ENCODE measurements at regions not wholly inside any gene's neighbourhood (a gene's known extent, or its start where the extent isn't known, plus 50 kb on each side); places are given as distances from the start of the nearest gene placed in this dataset.

DNA sequence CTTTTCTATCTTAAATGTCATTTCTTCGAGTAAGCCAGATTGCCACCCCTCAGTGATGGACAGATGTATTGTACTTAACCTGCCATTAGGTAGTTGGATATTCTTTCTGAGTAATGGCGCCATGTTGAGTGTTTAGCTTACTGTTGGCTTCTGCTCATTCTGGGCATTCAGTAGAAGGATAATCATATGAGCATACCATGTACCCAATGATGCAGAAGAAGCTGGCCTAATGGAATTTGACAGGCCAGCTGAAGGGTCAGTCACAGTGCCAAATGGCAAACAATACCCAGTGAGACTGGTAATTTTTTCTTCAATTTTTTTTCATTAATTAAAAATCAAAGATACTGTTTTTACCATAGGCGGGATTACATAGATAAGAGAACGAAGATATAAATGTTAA, 1010.8 kb upstream of the EYS start:
- no peaks in the 10 kb centered on the region for H3K36me3 ChIP-seq (replicated peaks)
- in situ Hi-C loops (cut with HindIII; ENCODE audit: low pct_ligation_motif_present, low sequenced_read_pairs), result no loop called here
- no peak for DNase-seq
- no peak overlapping the region for H3K4me3 ChIP-seq (ENCODE audit: low read depth, low read length)
- no peaks in the 10 kb centered on the region for H3K27me3 ChIP-seq (replicated peaks)
- H3K27ac ChIP-seq, result no peak overlapping the region
- TF ChIP-seq, protein P1, sequence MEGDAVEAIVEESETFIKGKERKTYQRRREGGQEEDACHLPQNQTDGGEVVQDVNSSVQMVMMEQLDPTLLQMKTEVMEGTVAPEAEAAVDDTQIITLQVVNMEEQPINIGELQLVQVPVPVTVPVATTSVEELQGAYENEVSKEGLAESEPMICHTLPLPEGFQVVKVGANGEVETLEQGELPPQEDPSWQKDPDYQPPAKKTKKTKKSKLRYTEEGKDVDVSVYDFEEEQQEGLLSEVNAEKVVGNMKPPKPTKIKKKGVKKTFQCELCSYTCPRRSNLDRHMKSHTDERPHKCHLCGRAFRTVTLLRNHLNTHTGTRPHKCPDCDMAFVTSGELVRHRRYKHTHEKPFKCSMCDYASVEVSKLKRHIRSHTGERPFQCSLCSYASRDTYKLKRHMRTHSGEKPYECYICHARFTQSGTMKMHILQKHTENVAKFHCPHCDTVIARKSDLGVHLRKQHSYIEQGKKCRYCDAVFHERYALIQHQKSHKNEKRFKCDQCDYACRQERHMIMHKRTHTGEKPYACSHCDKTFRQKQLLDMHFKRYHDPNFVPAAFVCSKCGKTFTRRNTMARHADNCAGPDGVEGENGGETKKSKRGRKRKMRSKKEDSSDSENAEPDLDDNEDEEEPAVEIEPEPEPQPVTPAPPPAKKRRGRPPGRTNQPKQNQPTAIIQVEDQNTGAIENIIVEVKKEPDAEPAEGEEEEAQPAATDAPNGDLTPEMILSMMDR (IDR thresholded peaks at IDR 0.05; ENCODE audit: low read depth, low read length, missing control alignments), result no peak

DNA sequence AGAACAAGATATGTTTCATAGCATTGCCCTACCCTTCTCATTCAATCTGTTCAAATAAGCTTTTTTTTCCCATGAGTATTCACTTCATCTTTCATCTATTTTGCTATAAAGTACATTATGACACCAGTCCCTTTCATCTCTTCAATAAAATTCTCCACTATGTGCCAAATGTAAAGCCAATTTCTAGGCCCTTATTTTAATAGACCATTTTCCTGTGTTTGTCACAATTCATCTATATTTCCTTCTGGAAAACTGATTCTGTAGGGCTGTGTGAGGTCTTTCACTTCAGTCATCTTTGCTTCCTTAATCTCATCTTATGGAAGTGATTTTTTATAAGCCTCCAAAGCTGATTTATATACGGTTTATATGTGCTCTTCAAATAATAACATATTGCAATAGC, 992.4 kb upstream of the EYS start:
- Histone ChIP-seq H3K36me3 (replicated peaks) (no peaks in the 10 kb centered on the region), H3K27me3 (replicated peaks) (no peaks in the 10 kb centered on the region), H3K27ac (no peak overlapping the region), H3K4me3 (ENCODE audit: low read depth, low read length) (no peak overlapping the region)
- TF ChIP-seq, protein P1 (IDR thresholded peaks at IDR 0.05; ENCODE audit: low read depth, low read length, missing control alignments), result no peak
- no peak for DNase-seq
- in situ Hi-C loops (cut with HindIII; ENCODE audit: low pct_ligation_motif_present, low sequenced_read_pairs), result no loop called here

DNA sequence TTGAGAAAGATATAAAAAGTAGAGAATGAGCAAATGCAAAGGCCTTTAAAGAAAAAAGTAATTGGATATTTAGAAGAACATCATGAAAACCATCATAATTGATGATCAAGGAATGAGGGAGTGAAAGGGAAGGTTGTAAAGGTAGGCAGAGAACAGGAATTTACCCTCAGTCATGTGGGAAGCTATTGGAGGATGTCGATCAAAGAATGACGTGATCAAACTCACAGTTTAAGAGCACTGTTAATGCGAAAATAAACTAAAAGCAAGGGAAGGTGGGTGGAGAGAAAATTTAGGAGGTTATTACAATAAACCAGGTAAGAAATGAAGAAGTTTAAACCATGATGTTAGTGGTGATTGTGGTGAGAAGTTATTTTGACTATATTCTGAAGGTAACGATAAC, 982.6 kb upstream of the EYS start:
- Histone ChIP-seq H3K27ac (no peak overlapping the region), H3K27me3 (replicated peaks) (no peaks in the 10 kb centered on the region), H3K36me3 (replicated peaks) (no peaks in the 10 kb centered on the region), H3K4me3 (ENCODE audit: low read depth, low read length) (no peak overlapping the region)
- in situ Hi-C loops (cut with HindIII; ENCODE audit: low pct_ligation_motif_present, low sequenced_read_pairs), result no loop called here
- no peak for DNase-seq
- TF ChIP-seq, protein P1 (IDR thresholded peaks at IDR 0.05; ENCODE audit: low read depth, low read length, missing control alignments), result no peak

DNA sequence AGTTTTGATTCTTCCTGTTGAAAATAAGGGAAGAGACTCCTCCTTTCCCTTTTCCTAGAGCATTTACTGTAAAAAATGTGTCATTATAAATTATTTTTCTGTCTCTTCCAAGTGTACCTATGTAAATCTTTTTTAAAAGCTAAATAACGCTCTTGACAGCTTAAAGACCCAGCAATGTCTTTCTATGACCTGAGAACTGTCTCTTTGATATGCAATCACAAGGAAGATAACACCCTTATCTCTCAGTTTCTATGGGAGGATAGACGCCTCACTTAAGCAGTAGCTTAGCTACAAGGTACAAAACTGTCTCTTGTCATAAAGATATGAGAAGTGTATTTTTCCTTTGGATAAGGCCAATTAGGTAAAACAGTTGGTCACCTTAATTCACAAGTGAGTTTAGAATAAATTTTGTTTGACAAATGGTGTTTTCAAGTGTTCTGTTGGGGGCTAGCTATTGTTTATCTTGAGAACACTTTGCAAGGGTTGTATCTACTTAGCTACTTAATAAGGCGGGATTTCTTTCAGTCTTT, 980.6 kb upstream of the EYS start:
- Histone ChIP-seq H3K27ac (no peak overlapping the region), H3K4me3 (ENCODE audit: low read depth, low read length) (no peak overlapping the region), H3K36me3 (replicated peaks) (no peaks in the 10 kb centered on the region), H3K27me3 (replicated peaks) (no peaks in the 10 kb centered on the region)
- no peak for DNase-seq
- in situ Hi-C loops (cut with HindIII; ENCODE audit: low pct_ligation_motif_present, low sequenced_read_pairs), result no loop called here
- TF ChIP-seq, protein P1 (IDR thresholded peaks at IDR 0.05; ENCODE audit: low read depth, low read length, missing control alignments), result no peak

DNA sequence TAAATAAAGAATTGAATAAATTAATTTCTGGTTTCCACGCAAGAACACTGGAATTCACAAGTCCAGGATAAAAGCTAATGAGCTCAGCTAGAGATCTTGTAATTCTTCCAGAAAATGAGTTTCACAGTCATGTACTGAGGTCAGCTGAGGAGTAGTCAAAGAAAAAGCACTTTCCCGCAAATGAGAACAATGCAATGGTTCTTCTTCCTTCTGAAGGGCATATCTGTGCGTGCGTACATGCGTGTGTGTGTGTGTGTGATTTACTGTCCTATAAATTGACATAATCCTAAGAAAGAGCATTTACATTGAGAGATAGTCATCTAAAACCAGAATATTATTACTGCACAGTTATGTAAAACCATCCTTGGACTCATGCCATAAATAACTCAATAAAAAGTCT, 968.9 kb upstream of the EYS start:
- Histone ChIP-seq H3K36me3 (replicated peaks) (no peaks in the 10 kb centered on the region), H3K4me3 (ENCODE audit: low read depth, low read length) (no peak overlapping the region), H3K27me3 (replicated peaks) (no peaks in the 10 kb centered on the region), H3K27ac (no peak overlapping the region)
- in situ Hi-C loops (cut with HindIII; ENCODE audit: low pct_ligation_motif_present, low sequenced_read_pairs), result no loop called here
- no peak for DNase-seq
- TF ChIP-seq, protein P1 (IDR thresholded peaks at IDR 0.05; ENCODE audit: low read depth, low read length, missing control alignments), result no peak

DNA sequence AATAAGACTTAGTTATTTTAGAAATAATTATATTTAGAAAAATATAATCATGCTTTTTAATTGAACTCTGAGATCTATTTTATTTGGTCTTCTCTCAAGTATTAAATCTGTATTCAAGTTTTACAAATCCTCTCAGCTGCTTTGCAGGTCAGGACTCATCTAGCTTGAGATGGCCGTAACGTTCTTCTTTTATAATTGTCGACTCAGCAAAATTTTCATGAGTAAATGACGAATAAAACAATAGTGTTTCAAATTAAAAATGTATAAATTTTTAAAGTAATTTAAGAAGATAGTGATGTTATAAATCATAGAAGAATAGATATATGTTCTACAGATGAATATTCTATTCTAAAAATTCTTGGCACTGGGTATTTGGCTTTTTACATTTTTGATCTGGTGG, 957.1 kb upstream of the EYS start:
- TF ChIP-seq, protein P1 (IDR thresholded peaks at IDR 0.05; ENCODE audit: low read depth, low read length, missing control alignments), result no peak
- no peak for DNase-seq
- no peaks in the 10 kb centered on the region for H3K27me3 ChIP-seq (replicated peaks)
- H3K36me3 ChIP-seq (replicated peaks), result no peaks in the 10 kb centered on the region
- in situ Hi-C loops (cut with HindIII; ENCODE audit: low pct_ligation_motif_present, low sequenced_read_pairs), result no loop called here
- H3K4me3 ChIP-seq (ENCODE audit: low read depth, low read length), result no peak overlapping the region
- H3K27ac ChIP-seq, result no peak overlapping the region

All from brain microvascular endothelial cell (primary cell).